Colonic mucosa (tissue), 4 donors: ENCODE measurements at regions not wholly inside any gene's neighbourhood (a gene's known extent, or its start where the extent isn't known, plus 50 kb on each side); places are given as distances from the start of the nearest gene placed in this dataset.

Source experiments
- DNase-seq: peaks from one replicate; pipeline ENCODE4 v3.0.0-alpha.2; 2020
- H3K27ac ChIP-seq: fragments of 200-600 bp; one replicate; pipeline ENCODE4 v1.8.0; 2021
- H3K27me3 ChIP-seq: fragments of 200-600 bp; one replicate; pipeline ENCODE4 v1.8.0; 2021
- H3K36me3 ChIP-seq: fragments of 200-600 bp; one replicate; pipeline ENCODE4 v1.8.0; 2021
- H3K4me1 ChIP-seq: fragments of 200-600 bp; one replicate; pipeline ENCODE4 v1.8.0; 2021; ENCODE audit warnings: mild to moderate bottlenecking
- H3K4me3 ChIP-seq: fragments of 200-600 bp; one replicate; pipeline ENCODE4 v1.8.0; 2021
- H3K9ac ChIP-seq, 2 donors: one replicate each; pipeline ENCODE4 v1.7.0; 2013; ENCODE audit warnings: control low read depth in 2 of 2, low read depth in 2 of 2, low read length in 2 of 2
- H3K9me3 ChIP-seq: fragments of 200-600 bp; one replicate; pipeline ENCODE4 v1.8.0; 2021
- CTCF ChIP-seq: fragments of 200-600 bp; IDR thresholded peaks from one replicate; pipeline ENCODE4 v1.8.0; 2022; ENCODE audit warnings: antibody characterized with exemption, mild to moderate bottlenecking
- intact Hi-C: fragments of 100-400 bp; cut with DNase I; formaldehyde crosslinking; loops from one replicate; pipeline ENCODE4 v1.14.1; 2022
- donor health status: healthy.
- donor health status: DM: no; HTN: no; CAD: no.
- donor health status: DM: no; HTN: no; CAD: no.

- Histone ChIP-seq H3K4me3 (no peak overlapping the region), H3K27me3 (no peaks in the 10 kb centered on the region), H3K27ac (no peak overlapping the region), H3K9me3 (no peaks in the 10 kb centered on the region), H3K36me3 (no peaks in the 10 kb centered on the region), H3K4me1 (no peaks in the 10 kb centered on the region), H3K9ac (no peak overlapping the region)
- TF ChIP-seq CTCF: no peak
- DNase-seq: no peak
- intact Hi-C loops: no loop called here
Observed at GRCh38 chr1:80987106-80987505, 813.6 kb upstream of the ADGRL2 start.

- H3K27me3 ChIP-seq: no peaks in the 10 kb centered on the region
- no peak overlapping the region for H3K27ac ChIP-seq
- H3K9ac ChIP-seq: no peak overlapping the region
- H3K4me3 ChIP-seq: no peak overlapping the region
- intact Hi-C loops: no loop called here
- no peaks in the 10 kb centered on the region for H3K9me3 ChIP-seq
- TF ChIP-seq CTCF: no peak
- H3K4me1 ChIP-seq: no peaks in the 10 kb centered on the region
- H3K36me3 ChIP-seq: no peaks in the 10 kb centered on the region
- DNase-seq: no peak
Observed at GRCh38 chr1:80982831-80983230, 817.9 kb upstream of the ADGRL2 start.

GRCh38 chr1:80973101-80973500 lies 827.6 kb upstream of the ADGRL2 start:
- H3K27me3 ChIP-seq: no peaks in the 10 kb centered on the region
- no peak overlapping the region for H3K9ac ChIP-seq
- H3K27ac ChIP-seq: no peak overlapping the region
- TF ChIP-seq CTCF: no peak
- intact Hi-C loops: no loop called here
- H3K36me3 ChIP-seq: no peaks in the 10 kb centered on the region
- no peaks in the 10 kb centered on the region for H3K4me1 ChIP-seq
- no peak overlapping the region for H3K4me3 ChIP-seq
- DNase-seq: no peak
- H3K9me3 ChIP-seq: no peaks in the 10 kb centered on the region

GRCh38 chr1:80966266-80966665 lies 834.5 kb upstream of the ADGRL2 start:
- Histone ChIP-seq H3K27me3 (no peaks in the 10 kb centered on the region), H3K9ac (no peak overlapping the region), H3K9me3 (no peaks in the 10 kb centered on the region), H3K36me3 (no peaks in the 10 kb centered on the region), H3K4me1 (no peaks in the 10 kb centered on the region), H3K4me3 (no peak overlapping the region), H3K27ac (no peak overlapping the region)
- no peak for TF ChIP-seq CTCF
- DNase-seq: no peak
- intact Hi-C loops: no loop called here

- H3K9ac ChIP-seq: no peak overlapping the region
- H3K9me3 ChIP-seq: no peaks in the 10 kb centered on the region
- H3K27ac ChIP-seq: no peak overlapping the region
- H3K27me3 ChIP-seq: no peaks in the 10 kb centered on the region
- no peak for DNase-seq
- H3K4me3 ChIP-seq: no peak overlapping the region
- TF ChIP-seq CTCF: no peak
- H3K4me1 ChIP-seq: no peaks in the 10 kb centered on the region
- no peaks in the 10 kb centered on the region for H3K36me3 ChIP-seq
- intact Hi-C loops: no loop called here
Observed at GRCh38 chr1:80962564-80962963, 838.2 kb upstream of the ADGRL2 start.
